ENCODE measurements at regions not wholly inside any gene's neighbourhood (a gene's known extent, or its start where the extent isn't known, plus 50 kb on each side); places are given as distances from the start of the nearest gene placed in this dataset.

DNA sequence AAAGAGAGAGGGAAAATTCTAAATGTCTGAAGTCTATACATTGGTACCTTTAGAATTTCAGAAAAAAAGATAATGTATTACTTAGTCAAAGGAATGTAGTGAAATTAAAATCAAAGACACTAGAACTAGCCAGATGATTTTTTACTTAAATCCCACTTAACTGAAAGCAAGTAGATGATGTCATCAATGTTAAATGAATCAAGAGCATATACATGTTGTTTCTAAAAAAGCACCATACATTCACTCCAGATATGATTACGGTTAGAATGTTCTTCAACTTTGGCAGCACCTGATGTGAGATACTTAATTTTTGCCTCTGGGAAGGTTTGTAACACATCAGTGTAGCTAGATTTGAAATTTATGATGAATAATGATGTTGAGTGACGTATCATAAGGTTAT lies 576.7 kb upstream of the CNTNAP2 start:
- TF ChIP-seq CTCF (IDR thresholded peaks at IDR 0.05 in 4 of 5, conservative IDR thresholded peaks at IDR 0.05 in 1 of 5): no peak
- no peak for TF ChIP-seq POLR2A (IDR thresholded peaks at IDR 0.05)
